Fibroblast of lung (primary cell): ENCODE measurements at regions not wholly inside any gene's neighbourhood (a gene's known extent, or its start where the extent isn't known, plus 50 kb on each side); places are given as distances from the start of the nearest gene placed in this dataset.

Experiments
- CTCF ChIP-seq, 2 donors: IDR thresholded peaks in 1 of 2; conservative IDR thresholded peaks in 1 of 2; 1 replicate in 1 of 2; 2 replicates in 1 of 2; pipeline ENCODE4 v1.5.1; 2011 to 2012; ENCODE audit warnings: low read length in 2 of 2, control low read depth in 1 of 2, inconsistent platforms in 1 of 2, low read depth in 1 of 2, mild to moderate bottlenecking in 1 of 2
- EZH2 ChIP-seq: IDR thresholded peaks from 2 replicates; pipeline ENCODE4 v1.5.1; 2012; ENCODE audit warnings: low read length, control low read depth, mild to moderate bottlenecking; ENCODE audit errors: missing control alignments

DNA sequence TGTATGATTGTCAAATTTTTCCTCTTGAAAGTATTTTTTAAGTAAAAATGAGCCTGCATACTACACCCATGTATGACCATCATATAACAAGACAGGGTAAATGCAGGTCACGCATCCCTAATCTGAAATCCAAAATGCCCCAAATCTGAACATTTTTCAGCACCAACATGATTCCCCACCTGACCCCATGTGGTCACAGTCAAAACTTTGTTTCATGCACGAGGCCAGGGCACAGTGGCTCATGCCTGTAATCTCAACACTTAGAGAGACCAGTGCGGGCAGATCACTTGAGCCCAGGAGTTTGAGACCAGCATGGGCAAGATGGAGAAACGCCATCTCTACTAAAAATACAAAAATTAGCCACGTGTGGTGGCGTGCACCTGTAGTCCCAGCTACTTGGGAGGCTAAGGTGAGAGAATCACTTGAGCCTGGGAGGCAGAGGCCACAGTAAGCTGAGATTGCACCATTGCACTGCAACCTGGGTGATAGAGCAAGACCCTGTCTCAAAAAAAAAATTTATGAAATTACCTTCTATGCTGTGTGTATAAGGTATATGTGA is 63.7 kb upstream of the NPAS1 start:
- TF ChIP-seq CTCF (conservative IDR thresholded peaks at IDR 0.05 in 1 of 2, IDR thresholded peaks at IDR 0.05 in 1 of 2; ENCODE audit: low read depth in 1 of 2, low read length in 2 of 2) (no peak), EZH2 (no peak)
